GM18909 (cell line): ENCODE measurements at regions not wholly inside any gene's neighbourhood (a gene's known extent, or its start where the extent isn't known, plus 50 kb on each side); places are given as distances from the start of the nearest gene placed in this dataset.
"Not testable (repeated sequence)": the region's sequence is repeated elsewhere in the genome, so short reads cannot be mapped to it uniquely, and the experiment has no call there.

ENCODE experiments used
- ATAC-seq: cut with Tn5 transposase; IDR thresholded peaks from one replicate; pipeline ENCODE4 v1.9.1; 2021; ENCODE audit warnings: mild to moderate bottlenecking; ENCODE audit not compliant: unreplicated experiment, poor library complexity

DNA sequence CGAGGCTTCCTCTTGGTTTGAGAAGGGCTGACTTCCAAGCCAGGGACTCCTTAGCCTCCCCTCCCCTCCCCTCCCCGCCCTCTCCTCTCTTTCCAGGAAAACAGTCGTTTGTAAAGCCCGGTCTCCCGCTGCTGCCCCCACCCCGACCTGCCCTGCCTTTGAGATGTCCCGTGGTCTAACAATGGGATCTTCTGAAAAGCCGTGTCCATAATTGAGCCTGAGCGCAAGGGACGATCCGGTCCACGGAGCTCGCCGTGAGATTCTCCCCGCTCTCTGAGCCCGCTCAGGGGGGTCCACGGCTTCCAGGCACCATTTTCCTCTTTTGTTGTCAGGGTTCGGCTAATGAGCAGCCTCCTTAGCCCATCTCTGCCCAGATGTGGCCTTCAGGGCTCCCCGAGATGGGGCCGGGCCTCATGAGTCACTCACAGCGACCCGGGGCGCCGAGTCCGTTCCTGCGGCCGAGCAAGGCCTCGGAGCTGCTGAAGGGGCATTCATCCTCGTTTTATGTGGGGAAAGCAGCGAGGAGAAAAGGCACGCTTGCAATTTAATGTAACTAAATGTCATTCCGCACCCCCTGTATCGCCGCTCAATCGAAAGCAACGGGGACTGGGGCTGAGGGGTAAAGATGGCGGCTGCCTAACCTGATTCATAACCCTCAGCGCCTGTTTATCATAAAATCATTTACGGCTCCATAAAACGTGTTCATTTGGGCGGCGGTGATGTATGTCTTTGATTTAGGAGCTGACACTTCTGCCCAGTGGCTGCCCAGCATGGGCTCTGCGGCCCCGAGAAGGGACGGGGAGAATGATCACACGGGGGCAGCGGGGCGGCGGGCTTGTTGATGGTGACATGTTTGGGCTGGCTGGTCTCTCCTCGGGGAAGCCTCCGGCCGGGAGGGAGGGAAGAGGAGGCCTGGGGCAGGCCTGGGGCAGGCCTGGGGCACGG lies 232.6 kb upstream of the C1orf174 start:
- ATAC-seq = no peak

DNA sequence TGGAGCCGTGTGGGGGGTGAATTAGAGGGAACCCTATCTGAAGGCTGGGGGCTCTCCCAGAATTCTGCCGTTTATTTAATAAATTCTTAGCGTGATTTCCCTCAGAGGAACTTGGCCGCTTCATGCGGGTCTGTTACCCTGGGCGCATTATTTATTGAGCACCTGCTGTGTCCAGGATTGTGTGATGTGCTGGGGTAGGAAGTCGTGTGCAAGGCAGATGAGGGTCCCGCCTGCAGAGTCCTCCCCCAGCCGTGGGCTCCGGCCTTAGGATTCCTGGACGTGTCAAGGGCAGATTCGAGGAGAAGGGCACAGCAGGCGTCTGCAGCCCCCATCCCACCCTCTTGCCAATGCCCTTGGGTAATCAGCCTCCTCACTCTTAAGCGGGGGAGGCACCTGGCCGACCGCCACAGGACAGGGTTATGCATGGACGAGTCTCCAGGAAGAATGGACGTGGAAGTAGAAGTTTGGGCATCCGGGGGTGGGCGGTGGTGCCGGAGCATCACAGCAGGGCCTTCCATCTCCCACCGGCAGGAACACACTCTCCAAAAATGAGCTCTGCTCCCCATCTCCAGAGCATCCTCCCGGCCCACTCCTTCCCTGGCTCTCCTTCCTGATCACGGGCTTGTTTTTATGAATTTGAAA lies 233.3 kb upstream of the C1orf174 start:
- no peak for ATAC-seq

DNA sequence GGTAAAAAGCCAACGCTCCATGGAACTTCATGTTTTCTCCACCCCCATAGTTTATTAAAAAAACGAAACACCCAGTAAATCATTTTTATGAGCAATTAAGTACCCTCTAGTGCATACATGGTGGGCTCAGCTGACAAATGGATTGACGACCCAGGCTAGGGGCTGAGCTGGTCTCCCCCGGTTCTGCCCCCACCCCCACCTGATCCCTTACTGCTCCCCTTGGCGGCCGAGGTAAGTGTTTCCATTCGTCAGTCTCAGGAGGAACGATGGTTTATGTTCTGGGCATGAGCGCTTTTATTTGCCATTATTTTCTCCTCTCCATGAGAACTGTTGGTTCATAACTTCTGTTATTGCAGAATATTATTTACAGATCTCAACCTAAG lies 233.9 kb upstream of the C1orf174 start:
- ATAC-seq = no peak

DNA sequence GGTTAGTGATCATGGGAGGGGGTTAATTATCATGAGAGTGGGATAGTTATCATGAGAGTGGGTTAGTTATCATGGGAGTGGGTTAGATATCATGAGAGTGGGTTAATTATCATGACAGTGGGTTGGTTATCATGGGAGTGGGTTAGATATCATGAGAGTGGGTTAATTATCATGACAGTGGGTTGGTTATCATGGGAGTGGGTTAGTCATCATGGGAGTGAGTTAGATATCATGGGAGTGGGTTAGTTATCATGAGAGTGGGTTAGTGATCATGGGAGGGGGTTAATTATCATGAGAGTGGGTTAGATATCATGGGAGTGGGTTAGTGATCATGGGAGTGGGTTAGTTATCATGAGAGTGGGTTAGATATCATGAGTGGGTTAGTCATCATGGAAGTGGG lies 235.8 kb upstream of the C1orf174 start:
- not testable (repeated sequence) for ATAC-seq

DNA sequence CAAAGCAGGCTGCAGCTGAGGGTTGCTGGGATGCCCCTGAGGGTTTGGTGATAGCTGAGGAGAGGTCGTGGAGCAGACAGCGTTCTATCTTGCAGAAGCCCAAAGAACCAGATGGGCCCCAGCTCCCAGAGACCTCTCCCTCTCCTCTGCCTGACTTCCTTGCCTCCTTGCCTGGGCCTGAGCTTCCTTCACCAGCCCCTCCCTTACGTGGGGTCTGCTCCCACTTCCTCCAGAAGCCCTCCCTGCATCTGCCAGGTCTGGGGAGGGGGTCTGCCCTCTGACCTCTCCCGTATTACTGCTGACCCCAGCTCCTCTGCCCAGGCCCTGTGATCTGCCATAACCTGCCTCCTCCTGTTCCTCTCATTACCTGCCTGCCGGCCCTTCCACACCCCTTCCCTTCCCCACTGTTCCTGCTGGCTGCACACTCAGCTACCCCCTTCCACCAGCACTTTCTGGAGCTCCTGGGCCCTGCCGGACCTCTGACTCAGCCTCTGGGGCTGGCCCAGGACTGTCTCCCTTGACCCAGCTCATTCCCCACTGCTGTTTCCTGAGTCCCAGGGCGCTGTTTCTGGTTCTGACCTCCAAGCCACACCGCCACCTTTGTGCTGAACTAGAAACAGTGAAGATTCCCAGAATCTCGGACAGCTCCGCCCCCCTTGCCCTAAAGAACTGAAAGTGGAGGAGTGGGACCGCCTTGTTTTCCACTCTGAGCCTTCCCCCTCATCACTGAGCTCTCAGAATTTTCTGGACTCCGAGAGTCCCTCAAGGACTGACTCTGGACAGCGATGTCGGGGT lies 237.7 kb upstream of the C1orf174 start:
- no peak for ATAC-seq

DNA sequence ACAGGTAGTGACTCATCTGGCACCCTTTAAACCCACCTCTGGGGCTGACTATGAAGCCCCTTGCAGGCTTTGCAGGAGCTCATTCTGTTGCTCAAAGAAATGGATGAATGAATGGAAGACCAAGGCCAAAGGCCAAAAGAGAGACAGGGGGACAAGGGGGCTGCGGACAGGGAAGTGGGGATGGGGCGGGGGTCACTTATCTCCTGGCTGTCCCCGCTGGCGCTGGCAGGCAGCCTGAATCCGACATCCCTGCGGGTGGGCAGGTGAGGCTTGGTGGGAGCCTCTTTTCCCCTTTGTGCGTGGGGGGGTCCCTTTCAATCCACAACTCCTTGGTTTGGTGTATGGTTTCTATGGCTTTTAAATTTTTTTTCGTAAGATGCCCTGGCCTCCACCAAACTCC lies 239.6 kb upstream of the C1orf174 start:
- ATAC-seq = no peak

DNA sequence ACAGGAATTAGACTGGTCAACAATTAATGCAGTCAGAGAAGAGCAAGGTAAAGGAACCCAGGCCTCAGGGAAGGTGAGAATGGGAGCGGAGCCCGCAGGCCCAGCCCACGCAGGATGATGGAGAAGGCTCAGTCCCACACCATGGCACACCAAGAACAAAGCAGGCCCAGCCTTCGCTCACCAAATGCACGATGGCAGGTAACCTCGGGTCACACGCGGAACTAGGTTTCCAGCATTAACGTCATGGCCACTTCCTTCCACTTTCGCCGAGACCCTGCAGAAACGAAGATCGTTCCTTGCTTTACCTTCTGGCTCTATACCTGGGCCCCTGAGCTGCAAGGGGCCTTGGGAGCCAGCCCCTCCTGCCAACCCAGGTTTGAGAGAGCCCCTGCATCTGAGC lies 240.2 kb upstream of the C1orf174 start:
- no peak for ATAC-seq

DNA sequence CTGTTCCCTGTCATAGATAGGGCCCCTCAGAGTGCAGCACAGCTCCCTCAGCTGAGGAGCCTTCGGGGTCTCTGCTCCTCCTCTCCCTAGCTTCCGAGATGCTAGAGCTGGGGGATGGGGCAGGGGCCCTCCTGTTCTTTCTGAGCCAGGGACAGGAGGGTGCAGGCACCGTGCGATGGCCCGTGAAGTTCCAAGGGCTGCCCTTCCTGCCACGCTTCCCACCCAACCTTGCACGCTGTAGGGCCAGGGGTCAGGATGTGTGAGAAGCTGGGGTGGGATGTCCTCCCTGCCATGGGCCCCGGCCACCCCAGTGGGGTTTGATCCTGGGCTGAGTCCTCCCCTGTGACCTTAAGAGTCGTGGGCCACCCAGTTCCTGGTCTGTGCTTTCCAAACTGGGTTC lies 240.7 kb upstream of the C1orf174 start:
- ATAC-seq = no peak

DNA sequence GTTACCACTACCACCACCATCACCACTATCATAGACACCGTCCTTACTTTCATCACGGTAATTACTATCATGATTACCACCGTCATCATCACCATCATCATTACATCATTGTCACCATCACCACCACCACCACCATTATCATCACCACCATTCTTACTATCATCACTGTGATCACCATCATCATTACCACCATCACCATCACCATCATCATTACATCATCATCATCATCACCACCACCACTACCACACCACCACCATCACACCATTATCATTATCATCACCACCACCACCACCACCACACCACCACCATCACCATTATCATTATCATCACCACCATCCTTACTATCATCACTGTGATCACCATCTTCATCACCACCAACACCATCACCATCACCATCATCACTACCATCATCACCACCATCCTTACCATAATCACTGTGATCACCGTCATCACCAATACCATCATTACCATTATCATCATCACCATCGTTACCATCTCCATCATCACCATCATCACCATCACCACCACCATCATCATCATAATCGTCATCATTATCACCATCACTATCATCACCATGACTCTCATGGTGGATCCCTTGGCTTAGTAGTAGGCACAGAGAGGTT lies 244.4 kb upstream of the C1orf174 start:
- ATAC-seq = no peak

DNA sequence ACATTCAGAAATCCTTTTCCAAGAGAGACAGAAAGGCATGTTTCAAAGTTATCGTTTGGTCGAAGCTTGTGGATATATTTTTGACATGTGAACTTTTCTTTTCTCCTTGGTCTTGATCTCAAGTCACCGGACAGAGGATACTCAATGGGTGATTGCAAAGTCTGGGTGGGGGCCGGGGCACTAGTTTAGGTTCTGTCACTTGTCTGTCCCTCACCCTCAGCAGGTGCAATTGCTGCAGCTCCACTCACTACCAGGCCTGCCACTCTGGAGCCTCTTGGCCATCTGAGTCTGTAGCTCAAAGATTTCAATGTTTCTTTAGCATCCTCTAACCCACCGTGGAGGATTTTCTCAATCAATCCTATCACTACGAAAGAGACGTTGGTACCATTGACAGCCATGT lies 246.0 kb upstream of the C1orf174 start:
- no peak for ATAC-seq

DNA sequence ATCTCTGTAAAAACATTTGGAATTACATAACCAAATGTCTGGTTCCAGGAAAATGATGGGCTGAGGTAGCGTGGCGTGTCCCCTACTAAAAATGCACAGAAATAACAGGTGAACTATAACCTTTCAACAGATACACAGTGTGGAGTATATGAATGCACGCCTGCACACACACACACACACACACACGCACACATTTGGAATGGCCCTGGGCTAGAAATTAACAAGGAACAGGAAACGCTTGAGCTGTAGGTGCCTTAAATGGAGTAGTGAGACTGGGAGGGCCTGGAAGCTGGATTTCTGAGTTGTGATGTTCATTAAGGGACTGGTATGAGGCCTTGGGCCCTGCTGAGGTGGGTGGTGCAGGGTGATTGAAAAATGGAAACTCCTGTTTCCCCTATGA lies 246.5 kb upstream of the C1orf174 start:
- ATAC-seq = no peak

DNA sequence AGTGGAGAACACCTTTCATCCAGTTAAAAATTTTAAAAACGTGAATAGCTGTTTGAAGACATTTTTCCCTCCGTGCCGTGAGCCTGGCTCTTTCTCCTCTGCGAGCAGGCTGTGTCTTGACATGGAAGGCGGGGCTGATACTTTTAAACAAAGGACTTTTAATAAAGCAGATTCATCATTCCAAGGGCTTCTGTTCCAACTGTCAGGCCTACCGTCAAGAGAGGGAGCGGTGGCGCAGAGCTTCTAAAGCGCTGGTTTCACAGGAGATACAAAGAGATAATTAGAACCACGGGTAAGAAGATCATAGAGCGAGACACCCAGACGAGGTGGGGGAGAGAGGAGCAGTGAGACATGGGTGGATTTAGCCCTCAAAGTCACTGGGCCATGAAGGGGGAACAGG lies 247.4 kb upstream of the C1orf174 start:
- ATAC-seq = no peak

DNA sequence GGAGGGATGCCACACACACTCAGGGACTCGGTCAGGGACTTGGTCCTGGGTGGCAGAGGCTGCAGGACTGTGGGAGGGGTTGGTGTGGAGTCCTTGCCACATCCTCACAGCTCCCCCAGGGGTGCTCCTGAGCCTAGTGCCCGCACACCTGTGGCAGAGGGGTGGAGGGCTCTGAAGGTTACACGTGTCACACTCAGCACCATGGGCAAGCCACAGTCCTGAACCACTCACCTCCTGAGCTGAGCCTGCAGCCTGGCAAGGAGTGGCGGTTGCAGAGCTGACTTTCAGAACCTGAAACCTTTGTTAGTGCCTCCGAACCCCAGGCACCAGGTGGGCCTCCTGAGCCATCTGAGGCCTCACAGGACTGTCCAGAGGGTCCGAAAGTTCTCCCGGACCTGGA lies 249.2 kb upstream of the C1orf174 start:
- ATAC-seq = no peak

DNA sequence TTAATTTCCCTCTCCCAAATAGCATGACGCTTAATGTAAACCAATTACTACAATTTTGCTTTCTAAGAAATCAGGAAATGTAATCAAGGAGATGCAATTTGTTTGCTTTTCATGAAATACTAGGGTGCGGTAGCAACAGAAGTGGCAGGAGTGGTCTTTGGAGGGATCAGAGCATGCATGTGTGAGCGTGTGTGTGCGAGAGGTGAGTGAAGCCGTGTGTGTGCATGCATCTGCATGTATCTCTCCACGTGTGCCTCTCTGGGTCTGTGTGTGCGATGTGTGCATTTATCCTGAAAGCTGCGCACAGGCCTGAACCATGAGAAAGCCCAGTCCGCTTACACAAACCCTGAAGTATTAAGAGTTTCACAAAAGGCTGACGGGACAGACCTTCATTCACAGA lies 249.8 kb upstream of the C1orf174 start:
- ATAC-seq = no peak

DNA sequence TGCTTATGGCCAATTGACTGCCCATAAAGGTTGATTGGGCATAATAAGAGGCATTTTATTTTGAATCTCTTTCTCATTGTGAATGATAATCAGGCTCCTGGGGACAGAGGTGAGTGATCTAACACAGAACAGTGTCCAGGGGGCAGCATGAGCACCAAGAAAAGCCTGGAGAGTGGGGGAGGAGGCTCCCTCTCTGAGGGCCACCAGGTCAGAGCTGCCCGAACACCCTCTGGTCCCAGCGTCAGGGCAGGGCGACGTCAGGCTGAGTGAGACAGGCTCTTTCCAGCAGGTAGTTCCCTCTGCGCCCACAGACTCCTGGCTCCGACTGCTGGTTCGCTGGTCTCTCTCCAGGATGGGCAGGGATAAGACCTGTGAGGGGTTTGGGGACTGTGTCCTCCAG lies 250.2 kb upstream of the C1orf174 start:
- no peak for ATAC-seq

DNA sequence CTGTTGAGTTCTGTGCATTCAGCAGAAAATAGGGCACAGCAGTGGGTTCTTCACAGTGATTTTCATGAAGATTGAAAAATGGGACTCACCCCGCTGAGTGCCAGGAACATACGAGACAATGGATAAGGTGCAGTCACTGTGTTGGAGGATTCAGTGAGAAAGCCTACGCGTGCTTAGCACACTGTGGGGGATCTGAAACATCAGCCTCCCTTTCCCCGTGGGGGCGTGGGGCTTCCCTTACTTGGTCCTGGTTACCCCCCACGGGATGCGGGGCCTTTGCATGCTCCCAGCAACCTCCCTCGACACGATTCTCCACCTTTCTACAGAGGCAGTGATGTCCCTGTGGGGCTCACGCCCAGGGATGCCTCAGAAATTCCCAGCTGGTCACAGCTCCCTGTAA lies 252.2 kb upstream of the C1orf174 start:
- ATAC-seq = no peak

DNA sequence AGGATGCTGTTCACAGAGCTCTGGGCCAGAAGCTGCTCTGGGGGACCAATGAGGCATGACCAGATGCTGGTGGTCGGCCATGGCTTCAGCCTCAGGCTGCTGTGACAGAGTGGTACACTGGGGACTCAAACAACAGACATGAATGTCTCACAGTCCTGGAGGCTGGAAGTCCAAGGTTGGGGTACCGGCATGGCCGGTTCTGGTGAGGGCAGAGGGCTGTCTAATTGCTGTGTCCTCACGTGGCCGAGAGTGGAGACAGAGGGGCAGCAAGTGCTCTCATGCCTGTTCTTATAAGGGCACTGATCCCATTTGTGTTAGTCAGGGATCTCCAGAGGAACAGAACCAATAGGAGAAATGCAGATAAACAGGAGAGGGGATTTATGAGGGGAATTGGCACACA lies 253.5 kb upstream of the C1orf174 start:
- ATAC-seq = no peak

DNA sequence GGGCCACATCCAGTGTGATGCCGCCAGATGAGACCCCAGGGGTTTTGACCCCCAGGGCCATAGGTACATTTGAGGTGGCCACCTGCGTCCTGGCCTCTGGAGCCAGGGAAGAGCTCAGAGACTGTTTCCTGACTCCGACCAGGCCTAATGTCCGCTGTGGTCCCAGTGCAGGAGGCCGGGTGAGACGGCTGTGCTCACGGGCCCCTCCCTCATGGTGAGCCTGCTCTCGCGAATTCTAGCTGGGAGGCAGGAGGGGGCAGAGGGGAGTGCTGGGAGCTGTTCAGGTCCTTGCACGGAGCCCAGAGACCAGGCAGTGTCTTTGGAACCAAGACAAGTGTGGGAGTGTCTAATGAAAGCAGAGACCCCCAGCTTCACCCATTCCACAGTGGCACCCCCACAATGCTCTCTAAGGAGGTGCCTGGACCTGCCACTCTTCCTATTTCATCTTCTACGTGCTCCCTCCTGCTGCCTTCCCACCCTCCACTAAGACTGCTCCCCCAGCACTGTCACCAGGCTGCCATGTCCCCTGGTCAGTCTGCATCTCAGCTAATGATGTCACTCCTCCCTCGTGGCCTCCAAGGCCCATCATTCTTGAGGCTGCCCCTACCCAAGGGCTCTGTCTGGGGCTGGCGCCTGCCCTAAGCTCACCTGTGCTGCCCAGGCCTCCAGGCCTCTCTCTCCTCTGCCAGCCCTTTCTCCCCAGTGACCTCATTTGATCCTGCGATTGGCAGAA lies 256.3 kb upstream of the C1orf174 start:
- ATAC-seq = no peak

DNA sequence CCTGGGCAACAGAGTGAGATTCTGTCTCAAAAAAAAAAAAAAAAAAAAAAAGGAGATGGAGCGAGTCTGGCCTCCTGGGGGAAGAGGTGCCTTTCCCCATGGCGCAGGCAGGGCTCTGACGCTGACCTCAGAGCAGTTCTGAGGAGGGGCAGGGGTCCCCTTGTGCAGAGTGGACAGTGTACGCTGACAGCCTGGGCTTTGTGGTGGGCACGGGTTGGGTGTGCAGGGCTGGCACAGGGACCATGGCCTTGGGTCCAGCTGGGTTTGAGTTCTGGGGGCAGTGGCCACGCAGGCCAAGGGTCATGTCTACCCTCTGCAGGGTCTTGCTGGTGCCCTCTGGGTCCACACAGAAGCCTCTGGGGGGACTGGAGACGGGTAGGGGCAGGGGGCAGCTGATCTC lies 260.1 kb upstream of the C1orf174 start:
- ATAC-seq = no peak

DNA sequence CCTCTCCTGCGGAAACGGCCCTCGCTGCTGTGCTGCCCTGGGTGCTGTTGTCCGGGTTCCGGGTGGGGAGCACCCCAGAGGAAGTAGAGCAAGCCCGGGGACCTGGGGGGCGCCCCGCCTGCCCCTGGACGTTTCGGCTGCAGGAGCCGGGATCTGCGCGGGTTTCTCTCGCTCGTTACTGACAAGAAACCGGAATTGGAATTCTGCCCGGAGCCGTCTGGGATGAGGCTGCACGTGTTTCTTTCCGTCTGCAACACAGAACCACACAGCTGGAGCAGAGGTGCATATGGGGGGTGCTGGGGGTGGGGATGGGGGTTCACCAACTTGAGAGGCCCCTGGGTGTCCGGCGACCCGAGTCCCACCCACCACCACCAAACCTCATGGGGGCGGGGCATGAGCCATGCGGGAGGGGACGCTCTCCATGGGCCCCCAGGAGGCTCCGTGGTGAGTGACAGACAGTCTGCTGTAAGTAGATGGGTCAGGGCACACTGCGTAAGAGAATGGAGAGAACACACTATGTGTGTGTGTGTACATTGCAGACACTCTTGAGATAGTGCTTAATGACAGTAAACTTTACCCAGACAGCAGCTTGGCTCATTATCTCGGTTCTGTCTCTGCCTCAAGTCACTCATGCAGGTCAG lies 261.4 kb upstream of the C1orf174 start:
- no peak for ATAC-seq
